ENCODE measurements at regions not wholly inside any gene's neighbourhood (a gene's known extent, or its start where the extent isn't known, plus 50 kb on each side); places are given as distances from the start of the nearest gene placed in this dataset.

DNA sequence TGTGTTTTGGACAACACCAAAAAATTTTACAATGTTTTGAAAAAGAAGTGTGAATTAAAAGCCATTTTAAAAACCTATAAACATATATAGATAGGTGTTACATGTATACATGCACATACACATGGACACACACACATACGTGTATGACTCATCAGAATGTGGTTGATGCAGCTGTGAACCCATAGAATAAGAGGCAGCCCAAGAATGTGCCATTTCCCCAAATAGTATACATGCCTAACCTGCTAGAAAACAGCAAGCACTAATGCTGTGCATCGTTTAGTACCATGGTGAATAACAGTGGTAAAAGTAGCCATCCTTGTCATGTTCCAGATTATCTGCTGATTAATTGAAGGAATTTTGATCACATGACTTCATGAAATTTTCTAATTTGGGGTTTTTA lies 149.0 kb downstream of the DSEL start:
- FAIRE-seq = no peak
- H3K18ac ChIP-seq (ENCODE audit: extremely low read depth, low read length) = no peak overlapping the region
- H4K91ac ChIP-seq (replicated peaks; ENCODE audit: insufficient read length, low read length) = no peak overlapping the region
- no peak overlapping the region for H2AFZ ChIP-seq (ENCODE audit: low read length)
- H3K56ac ChIP-seq (replicated peaks; ENCODE audit: insufficient read length, low read depth, low read length) = no peak overlapping the region
- no peak overlapping the region for H2BK15ac ChIP-seq (ENCODE audit: low read length)
- H4K8ac ChIP-seq (ENCODE audit: extremely low read depth, insufficient read depth, low read length) = no peak overlapping the region
- no peak overlapping the region for H3K23ac ChIP-seq (ENCODE audit: insufficient read length)
- no peak overlapping the region for H2BK5ac ChIP-seq (ENCODE audit: low read depth, low read length)
- no peak for TF ChIP-seq TBP (IDR thresholded peaks at IDR 0.05; ENCODE audit: low read depth, low read length)
- TF ChIP-seq POLR2AphosphoS5 (IDR thresholded peaks at IDR 0.05; ENCODE audit: low read depth, low read length) = no peak
- no peak for TF ChIP-seq SUZ12 (IDR thresholded peaks at IDR 0.05; ENCODE audit: low read length)
- no peak for TF ChIP-seq POLR2A (IDR thresholded peaks at IDR 0.05; ENCODE audit: control extremely low read depth in 1 of 2, low read depth in 2 of 2, low read length in 2 of 2)
- no peak for TF ChIP-seq SIX5 (IDR thresholded peaks at IDR 0.05; ENCODE audit: low read depth, low read length)
- TF ChIP-seq NRF1 (IDR thresholded peaks at IDR 0.05; ENCODE audit: low read depth, low read length) = no peak
- TF ChIP-seq SIRT6 (IDR thresholded peaks at IDR 0.05; ENCODE audit: low read length) = no peak
- no peak for DNase-seq (ENCODE audit: low read depth in 1 of 2, low spot score in 2 of 2)
- ChIA-PET CTCF (ENCODE audit: partially characterized antibody) (no interaction called here), POLR2A (ENCODE audit: partially characterized antibody) (no interaction called here)
- H3K4me3 ChIP-seq (ENCODE audit: extremely low read depth in 1 of 4, insufficient read depth in 2 of 4, low read depth in 3 of 4, low read length in 4 of 4) = no peak overlapping the region
- no peaks in the 10 kb centered on the region for H3K9me3 ChIP-seq (ENCODE audit: insufficient read depth in 2 of 2, low read depth in 1 of 2, low read length in 1 of 2)
- no peak overlapping the region for H2BK20ac ChIP-seq (ENCODE audit: low read length)
- no peaks in the 10 kb centered on the region for H3K36me3 ChIP-seq (ENCODE audit: control insufficient read depth in 2 of 4, insufficient read depth in 4 of 4, low read length in 3 of 4)
- WGBS, 2 experiments (ENCODE audit: extremely low coverage in 1 of 2, insufficient coverage in 1 of 2, insufficient read length in 1 of 2, insufficient replicate concordance in 2 of 2, low coverage in 1 of 2, low lambda C conversion rate in 2 of 2, missing lambda C conversion rate in 1 of 2) = 85% methylated on average over 2 of the region's 2 CpGs; no CpG with 5 or more reads in 1 of the 2 experiments
- H3K79me1 ChIP-seq (ENCODE audit: low read depth, low read length) = no peaks in the 10 kb centered on the region
- H3K4me2 ChIP-seq (ENCODE audit: insufficient read depth in 1 of 2, low read depth in 2 of 2, low read length in 2 of 2) = no peak overlapping the region
- no peak overlapping the region for H3K9ac ChIP-seq (replicated peaks in 1 of 4; ENCODE audit: extremely low read depth in 1 of 4, low read depth in 3 of 4, low read length in 3 of 4)
- H2BK120ac ChIP-seq (replicated peaks; ENCODE audit: low read depth, low read length) = no peak overlapping the region
- no peak overlapping the region for H2AK5ac ChIP-seq (ENCODE audit: low read depth, low read length)
- no peak overlapping the region for H2BK12ac ChIP-seq (ENCODE audit: low read depth, low read length)
- H3K14ac ChIP-seq (ENCODE audit: insufficient read length) = no peak overlapping the region
- H3K27ac ChIP-seq (ENCODE audit: low read depth, low read length) = no peak overlapping the region
- H3K4me1 ChIP-seq (replicated peaks in 1 of 4; ENCODE audit: control insufficient read depth in 3 of 4, insufficient read depth in 4 of 4, low read length in 3 of 4) = no peaks in the 10 kb centered on the region
- H4K5ac ChIP-seq (ENCODE audit: insufficient read length, low read depth, low read length) = no peak overlapping the region
- H4K20me1 ChIP-seq (replicated peaks in 1 of 2; ENCODE audit: control insufficient read depth in 1 of 2, insufficient read depth in 2 of 2, low read length in 2 of 2) = no peaks in the 10 kb centered on the region
- no peak overlapping the region for H3K4ac ChIP-seq (replicated peaks; ENCODE audit: insufficient read length, low read depth, low read length)
- no peaks in the 10 kb centered on the region for H3K23me2 ChIP-seq (ENCODE audit: low read depth, low read length)
- no peaks in the 10 kb centered on the region for H3K79me2 ChIP-seq (ENCODE audit: control insufficient read depth in 1 of 2, insufficient read depth in 2 of 2, low read length in 2 of 2)
- H3K27me3 ChIP-seq (replicated peaks in 1 of 4; ENCODE audit: control insufficient read depth in 3 of 4, extremely low read depth in 1 of 4, insufficient read depth in 3 of 4, low read length in 3 of 4) = no peaks in the 10 kb centered on the region

Data from H1 (cell line).